C4-2B (cell line): ENCODE measurements at regions not wholly inside any gene's neighbourhood (a gene's known extent, or its start where the extent isn't known, plus 50 kb on each side); places are given as distances from the start of the nearest gene placed in this dataset.

ENCODE experiments used
- H3K27ac ChIP-seq: fragments of 450-650 bp; 2 replicates; pipeline ENCODE4 v1.5.1; 2017
- CTCF ChIP-seq: fragments of 450-650 bp; conservative IDR thresholded peaks from 2 replicates; pipeline ENCODE4 v1.5.1; 2017; ENCODE audit warnings: mild to moderate bottlenecking
- ZFX ChIP-seq: fragments of 450-650 bp; IDR thresholded peaks from 2 replicates; pipeline ENCODE4 v1.6.1; 2017

DNA sequence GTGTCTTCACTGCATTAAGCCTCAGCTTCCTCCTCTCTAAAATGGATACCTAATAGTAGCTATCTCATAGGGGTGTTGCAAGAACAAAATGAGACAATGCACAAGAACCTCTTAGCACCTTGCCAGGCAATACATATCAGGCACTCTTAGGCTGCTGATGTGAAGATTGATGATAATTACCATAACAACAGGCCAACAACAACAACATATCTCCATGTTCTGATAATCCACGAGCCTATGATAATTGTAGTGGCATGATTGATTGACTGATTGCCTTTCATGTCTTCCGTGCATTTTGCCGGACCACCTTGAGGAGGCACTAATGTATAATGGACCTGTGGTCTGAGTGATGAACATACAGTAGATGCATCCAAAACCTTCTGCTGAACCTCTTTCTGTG lies 50.7 kb upstream of the WSCD2 start:
- TF ChIP-seq CTCF (no peak), ZFX (no peak)
- H3K27ac ChIP-seq: no peak overlapping the region
